ENCODE measurements at regions not wholly inside any gene's neighbourhood (a gene's known extent, or its start where the extent isn't known, plus 50 kb on each side); places are given as distances from the start of the nearest gene placed in this dataset.

- no peak for TF ChIP-seq SPI1 (IDR thresholded peaks at IDR 0.05; ENCODE audit: borderline replicate concordance, low read depth)
- TF ChIP-seq GABPA (IDR thresholded peaks at IDR 0.05; ENCODE audit: low read depth), result no peak
- no peak overlapping the region for H3K4me3 ChIP-seq (replicated peaks; ENCODE audit: insufficient read depth, low read length)
- peaks cover 2% of the 10 kb centered on the region for H3K27me3 ChIP-seq (ENCODE audit: insufficient read depth, poor library complexity, severe bottlenecking)
- no peak for DNase-seq (ENCODE audit: low read depth in 1 of 2, low spot score in 1 of 2)
- no peak overlapping the region for H3K27ac ChIP-seq (replicated peaks)
These were observed 477.8 kb upstream of the RGMA start for GRCh38 chr15:93566762-93567161.

- Histone ChIP-seq H3K27ac (replicated peaks) (no peak overlapping the region), H3K4me3 (replicated peaks; ENCODE audit: insufficient read depth, low read length) (no peak overlapping the region), H3K27me3 (ENCODE audit: insufficient read depth, poor library complexity, severe bottlenecking) (peaks cover 2% of the 10 kb centered on the region)
- no peak for DNase-seq (ENCODE audit: low read depth in 1 of 2, low spot score in 1 of 2)
- TF ChIP-seq CTCF (IDR thresholded peaks at IDR 0.05; ENCODE audit: insufficient read depth, low read length) (no peak), REST (IDR thresholded peaks at IDR 0.05; ENCODE audit: insufficient replicate concordance, low read depth) (no peak), POLR2AphosphoS5 (IDR thresholded peaks at IDR 0.05; ENCODE audit: low read depth) (no peak), GABPA (IDR thresholded peaks at IDR 0.05; ENCODE audit: low read depth) (no peak), SPI1 (IDR thresholded peaks at IDR 0.05; ENCODE audit: borderline replicate concordance, low read depth) (no peak)
These were observed 476.2 kb upstream of the RGMA start for GRCh38 chr15:93565201-93565600.

- H3K4me3 ChIP-seq (replicated peaks; ENCODE audit: insufficient read depth, low read length), result no peak overlapping the region
- TF ChIP-seq REST (IDR thresholded peaks at IDR 0.05; ENCODE audit: insufficient replicate concordance, low read depth) (no peak), GABPA (IDR thresholded peaks at IDR 0.05; ENCODE audit: low read depth) (no peak), CTCF (IDR thresholded peaks at IDR 0.05; ENCODE audit: insufficient read depth, low read length) (no peak)
- peaks cover under 1% of the 10 kb centered on the region for H3K27me3 ChIP-seq (ENCODE audit: insufficient read depth, poor library complexity, severe bottlenecking)
- no peak overlapping the region for H3K27ac ChIP-seq (replicated peaks)
- no peak for DNase-seq (ENCODE audit: low read depth in 1 of 2, low spot score in 1 of 2)
These were observed 474.2 kb upstream of the RGMA start for GRCh38 chr15:93563218-93563617.

GRCh38 chr15:93562395-93563123, 473.5 kb upstream of the RGMA start:
- no peak overlapping the region for H3K4me3 ChIP-seq (replicated peaks; ENCODE audit: insufficient read depth, low read length)
- no peak for TF ChIP-seq SPI1 (IDR thresholded peaks at IDR 0.05; ENCODE audit: borderline replicate concordance, low read depth)
- no peak for TF ChIP-seq CTCF (IDR thresholded peaks at IDR 0.05; ENCODE audit: insufficient read depth, low read length)
- no peak for TF ChIP-seq GABPA (IDR thresholded peaks at IDR 0.05; ENCODE audit: low read depth)
- TF ChIP-seq POLR2AphosphoS5 (IDR thresholded peaks at IDR 0.05; ENCODE audit: low read depth), result no peak
- TF ChIP-seq REST (IDR thresholded peaks at IDR 0.05; ENCODE audit: insufficient replicate concordance, low read depth), result no peak
- H3K27ac ChIP-seq (replicated peaks), result no peak overlapping the region
- no peaks in the 10 kb centered on the region for H3K27me3 ChIP-seq (ENCODE audit: insufficient read depth, poor library complexity, severe bottlenecking)
- DNase-seq (ENCODE audit: low read depth in 1 of 2, low spot score in 1 of 2), result no peak

Data from HL-60 (cell line).